ENCODE measurements at regions not wholly inside any gene's neighbourhood (a gene's known extent, or its start where the extent isn't known, plus 50 kb on each side); places are given as distances from the start of the nearest gene placed in this dataset.

GRCh38 chr5:34486849-34487158 lies 169.3 kb upstream of the RAI14 start:
- H3K4me3 ChIP-seq (ENCODE audit: low read length) = no peak overlapping the region
- peaks cover 13% of the 10 kb centered on the region for H3K9me3 ChIP-seq (ENCODE audit: control insufficient read depth, low read length)
- H3K9me3 Mint-ChIP-seq = peaks cover 16% of the 10 kb centered on the region
- H3K27me3 Mint-ChIP-seq (ENCODE audit: insufficient read depth) = no peaks in the 10 kb centered on the region
- H3K27ac Mint-ChIP-seq = no peak overlapping the region
- WGBS, 2 experiments (ENCODE audit: insufficient coverage in 1 of 2, insufficient read length in 1 of 2) = 44 to 88% methylated on average over 1 to 2 of the region's 2 CpGs
- peaks cover 9% of the 10 kb centered on the region for H3K4me1 ChIP-seq (ENCODE audit: control insufficient read depth, insufficient read depth, low read length)
- peaks cover 2% of the 10 kb centered on the region for H3K36me3 Mint-ChIP-seq (ENCODE audit: low read depth)
- TF ChIP-seq, protein P1, sequence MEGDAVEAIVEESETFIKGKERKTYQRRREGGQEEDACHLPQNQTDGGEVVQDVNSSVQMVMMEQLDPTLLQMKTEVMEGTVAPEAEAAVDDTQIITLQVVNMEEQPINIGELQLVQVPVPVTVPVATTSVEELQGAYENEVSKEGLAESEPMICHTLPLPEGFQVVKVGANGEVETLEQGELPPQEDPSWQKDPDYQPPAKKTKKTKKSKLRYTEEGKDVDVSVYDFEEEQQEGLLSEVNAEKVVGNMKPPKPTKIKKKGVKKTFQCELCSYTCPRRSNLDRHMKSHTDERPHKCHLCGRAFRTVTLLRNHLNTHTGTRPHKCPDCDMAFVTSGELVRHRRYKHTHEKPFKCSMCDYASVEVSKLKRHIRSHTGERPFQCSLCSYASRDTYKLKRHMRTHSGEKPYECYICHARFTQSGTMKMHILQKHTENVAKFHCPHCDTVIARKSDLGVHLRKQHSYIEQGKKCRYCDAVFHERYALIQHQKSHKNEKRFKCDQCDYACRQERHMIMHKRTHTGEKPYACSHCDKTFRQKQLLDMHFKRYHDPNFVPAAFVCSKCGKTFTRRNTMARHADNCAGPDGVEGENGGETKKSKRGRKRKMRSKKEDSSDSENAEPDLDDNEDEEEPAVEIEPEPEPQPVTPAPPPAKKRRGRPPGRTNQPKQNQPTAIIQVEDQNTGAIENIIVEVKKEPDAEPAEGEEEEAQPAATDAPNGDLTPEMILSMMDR (conservative IDR thresholded peaks at IDR 0.05) = no peak
- no peaks in the 10 kb centered on the region for H3K36me3 ChIP-seq (ENCODE audit: control insufficient read depth, insufficient read depth, low read length)
- H3K9ac ChIP-seq (ENCODE audit: extremely low read depth, low read length, poor library complexity, severe bottlenecking) = no peak overlapping the region
- no peaks in the 10 kb centered on the region for H3K27me3 ChIP-seq (ENCODE audit: control insufficient read depth, insufficient read depth, low read length, poor library complexity, severe bottlenecking)
- peaks cover 43% of the 10 kb centered on the region for H3K4me1 Mint-ChIP-seq
- no peak overlapping the region for H3K27ac ChIP-seq (ENCODE audit: low read depth, low read length)
- no peak for DNase-seq
- H3K4me3 Mint-ChIP-seq = no peak overlapping the region

GRCh38 chr5:34487159-34487879 lies 168.8 kb upstream of the RAI14 start:
- H3K36me3 Mint-ChIP-seq (ENCODE audit: low read depth) = peaks cover under 1% of the 10 kb centered on the region
- Histone ChIP-seq H3K9ac (ENCODE audit: extremely low read depth, low read length, poor library complexity, severe bottlenecking) (no peak overlapping the region), H3K27me3 (ENCODE audit: control insufficient read depth, insufficient read depth, low read length, poor library complexity, severe bottlenecking) (no peaks in the 10 kb centered on the region), H3K4me1 (ENCODE audit: control insufficient read depth, insufficient read depth, low read length) (peaks cover 9% of the 10 kb centered on the region), H3K36me3 (ENCODE audit: control insufficient read depth, insufficient read depth, low read length) (no peaks in the 10 kb centered on the region), H3K4me3 (ENCODE audit: low read length) (no peak overlapping the region), H3K9me3 (ENCODE audit: control insufficient read depth, low read length) (peaks cover 8% of the 10 kb centered on the region), H3K27ac (ENCODE audit: low read depth, low read length) (no peak overlapping the region)
- no peak overlapping the region for H3K4me3 Mint-ChIP-seq
- no peak for DNase-seq
- H3K27me3 Mint-ChIP-seq (ENCODE audit: insufficient read depth) = no peaks in the 10 kb centered on the region
- 94 to 95% methylated on average over 11 of the region's 11 CpGs for WGBS, 2 experiments (ENCODE audit: insufficient coverage in 1 of 2, insufficient read length in 1 of 2)
- TF ChIP-seq, protein P1 (conservative IDR thresholded peaks at IDR 0.05) = no peak
- H3K27ac Mint-ChIP-seq = no peak overlapping the region
- peaks cover 43% of the 10 kb centered on the region for H3K4me1 Mint-ChIP-seq
- peaks cover 11% of the 10 kb centered on the region for H3K9me3 Mint-ChIP-seq

DNA sequence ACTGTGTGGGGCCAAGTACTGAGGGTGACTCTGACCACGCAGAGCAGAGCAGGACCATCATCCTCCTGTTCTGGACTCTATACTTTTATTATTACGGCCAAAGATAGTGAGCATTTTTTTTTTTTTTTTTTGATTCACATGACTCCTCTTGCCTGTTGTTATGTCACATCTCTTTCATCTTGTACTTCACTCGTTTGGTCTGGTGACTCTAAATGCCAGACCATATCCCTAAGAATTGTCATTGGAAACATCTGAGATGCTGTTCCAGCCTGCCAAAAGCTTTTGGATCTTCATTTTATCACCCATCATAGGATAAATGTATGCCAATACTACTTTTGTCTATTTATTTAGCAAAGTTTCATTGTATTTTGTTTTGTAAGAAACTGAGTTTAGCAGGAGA lies 168.2 kb upstream of the RAI14 start:
- H3K36me3 Mint-ChIP-seq (ENCODE audit: low read depth) = no peaks in the 10 kb centered on the region
- H3K4me3 ChIP-seq (ENCODE audit: low read length) = no peak overlapping the region
- H3K4me1 Mint-ChIP-seq = peaks cover 43% of the 10 kb centered on the region
- H3K9me3 Mint-ChIP-seq = peaks cover 5% of the 10 kb centered on the region
- WGBS, 2 experiments (ENCODE audit: insufficient coverage in 1 of 2, insufficient read length in 1 of 2) = 88 to 95% methylated on average over 3 of the region's 3 CpGs
- peaks cover 9% of the 10 kb centered on the region for H3K4me1 ChIP-seq (ENCODE audit: control insufficient read depth, insufficient read depth, low read length)
- H3K27ac Mint-ChIP-seq = no peak overlapping the region
- DNase-seq = no peak
- H3K4me3 Mint-ChIP-seq = no peak overlapping the region
- TF ChIP-seq, protein P1 (conservative IDR thresholded peaks at IDR 0.05) = no peak
- no peaks in the 10 kb centered on the region for H3K36me3 ChIP-seq (ENCODE audit: control insufficient read depth, insufficient read depth, low read length)
- no peak overlapping the region for H3K27ac ChIP-seq (ENCODE audit: low read depth, low read length)
- no peaks in the 10 kb centered on the region for H3K27me3 ChIP-seq (ENCODE audit: control insufficient read depth, insufficient read depth, low read length, poor library complexity, severe bottlenecking)
- peaks cover 1% of the 10 kb centered on the region for H3K9me3 ChIP-seq (ENCODE audit: control insufficient read depth, low read length)
- H3K27me3 Mint-ChIP-seq (ENCODE audit: insufficient read depth) = no peaks in the 10 kb centered on the region
- no peak overlapping the region for H3K9ac ChIP-seq (ENCODE audit: extremely low read depth, low read length, poor library complexity, severe bottlenecking)

Measured in endodermal cell (in vitro differentiated cells).